Subcutaneous abdominal adipose tissue (tissue), 5 donors: ENCODE measurements at regions not wholly inside any gene's neighbourhood (a gene's known extent, or its start where the extent isn't known, plus 50 kb on each side); places are given as distances from the start of the nearest gene placed in this dataset.

Source experiments
- H3K27ac ChIP-seq: one replicate; pipeline ENCODE4 v1.7.0; 2013; ENCODE audit warnings: low read depth, mild to moderate bottlenecking, inconsistent platforms, low read length, moderate library complexity
- H3K27me3 ChIP-seq, 5 donors: one replicate each; pipeline ENCODE4 v1.7.0; 2013; ENCODE audit warnings: low read length in 5 of 5, inconsistent platforms in 1 of 5; ENCODE audit not compliant: control insufficient read depth in 5 of 5, insufficient read depth in 4 of 5
- H3K36me3 ChIP-seq, 5 donors: one replicate each; pipeline ENCODE4 v1.7.0; 2013; ENCODE audit warnings: low read length in 5 of 5; ENCODE audit not compliant: control insufficient read depth in 5 of 5, insufficient read depth in 5 of 5
- H3K4me1 ChIP-seq, 5 donors: one replicate each; pipeline ENCODE4 v1.7.0; 2013; ENCODE audit warnings: low read length in 5 of 5, mild to moderate bottlenecking in 3 of 5, moderate library complexity in 1 of 5; ENCODE audit not compliant: control insufficient read depth in 5 of 5, insufficient read depth in 5 of 5
- H3K4me3 ChIP-seq, 5 donors: one replicate each; pipeline ENCODE4 v1.7.0; 2013; ENCODE audit warnings: low read length in 5 of 5, low read depth in 1 of 5
- H3K9ac ChIP-seq, 5 donors: one replicate each; pipeline ENCODE4 v1.7.0; 2013; ENCODE audit warnings: low read length in 5 of 5, mild to moderate bottlenecking in 4 of 5, moderate library complexity in 3 of 5
- H3K9me3 ChIP-seq, 5 donors: one replicate each; pipeline ENCODE4 v1.7.0; 2013; ENCODE audit warnings: low read length in 5 of 5; ENCODE audit not compliant: control insufficient read depth in 5 of 5
- donor health status: healthy.
- donor health status: healthy.
- donor health status: healthy.
- donor health status: healthy.
- donor health status: healthy.

GRCh38 chr9:26271495-26272122 lies 593.4 kb upstream of the TUSC1 start:
- Histone ChIP-seq H3K27me3 (no peaks in the 10 kb centered on the region), H3K27ac (no peak overlapping the region), H3K4me3 (no peak overlapping the region), H3K36me3 (no peaks in the 10 kb centered on the region), H3K9ac (no peak overlapping the region), H3K4me1 (no peaks in the 10 kb centered on the region), H3K9me3 (no peaks in the 10 kb centered on the region)

- H3K27ac ChIP-seq, result no peak overlapping the region
- H3K4me3 ChIP-seq, result no peak overlapping the region
- H3K36me3 ChIP-seq, result no peaks in the 10 kb centered on the region
- no peak overlapping the region for H3K9ac ChIP-seq
- no peaks in the 10 kb centered on the region for H3K27me3 ChIP-seq
- H3K4me1 ChIP-seq, result no peaks in the 10 kb centered on the region
- no peaks in the 10 kb centered on the region for H3K9me3 ChIP-seq
These were observed 588.0 kb upstream of the TUSC1 start for GRCh38 chr9:26266146-26266793.

- Histone ChIP-seq H3K4me1 (no peaks in the 10 kb centered on the region), H3K9me3 (no peaks in the 10 kb centered on the region), H3K36me3 (no peaks in the 10 kb centered on the region), H3K27me3 (no peaks in the 10 kb centered on the region), H3K4me3 (no peak overlapping the region), H3K9ac (no peak overlapping the region), H3K27ac (no peak overlapping the region)
These were observed 586.7 kb upstream of the TUSC1 start for GRCh38 chr9:26264709-26265601.

- Histone ChIP-seq H3K4me3 (no peak overlapping the region), H3K4me1 (no peaks in the 10 kb centered on the region), H3K27me3 (no peaks in the 10 kb centered on the region), H3K27ac (no peak overlapping the region), H3K9me3 (no peaks in the 10 kb centered on the region), H3K9ac (no peak overlapping the region), H3K36me3 (no peaks in the 10 kb centered on the region)
These were observed 585.2 kb upstream of the TUSC1 start for GRCh38 chr9:26263478-26263877.

- H3K27me3 ChIP-seq, result no peaks in the 10 kb centered on the region
- H3K9ac ChIP-seq, result no peak overlapping the region
- no peak overlapping the region for H3K4me3 ChIP-seq
- no peaks in the 10 kb centered on the region for H3K9me3 ChIP-seq
- H3K27ac ChIP-seq, result no peak overlapping the region
- H3K4me1 ChIP-seq, result no peaks in the 10 kb centered on the region
- no peaks in the 10 kb centered on the region for H3K36me3 ChIP-seq
These were observed 584.3 kb upstream of the TUSC1 start for GRCh38 chr9:26262421-26263107.

GRCh38 chr9:26261503-26262330 lies 583.5 kb upstream of the TUSC1 start:
- H3K9me3 ChIP-seq, result no peaks in the 10 kb centered on the region
- no peak overlapping the region for H3K9ac ChIP-seq
- H3K4me3 ChIP-seq, result no peak overlapping the region
- H3K36me3 ChIP-seq, result no peaks in the 10 kb centered on the region
- no peaks in the 10 kb centered on the region for H3K27me3 ChIP-seq
- no peaks in the 10 kb centered on the region for H3K4me1 ChIP-seq
- no peak overlapping the region for H3K27ac ChIP-seq

GRCh38 chr9:26260238-26260637 lies 582.0 kb upstream of the TUSC1 start:
- no peak overlapping the region for H3K4me3 ChIP-seq
- H3K9me3 ChIP-seq, result no peaks in the 10 kb centered on the region
- H3K27me3 ChIP-seq, result no peaks in the 10 kb centered on the region
- no peaks in the 10 kb centered on the region for H3K36me3 ChIP-seq
- no peak overlapping the region for H3K27ac ChIP-seq
- no peak overlapping the region for H3K9ac ChIP-seq
- H3K4me1 ChIP-seq, result no peaks in the 10 kb centered on the region

GRCh38 chr9:26247861-26248260 lies 569.6 kb upstream of the TUSC1 start:
- Histone ChIP-seq H3K9me3 (no peaks in the 10 kb centered on the region), H3K36me3 (no peaks in the 10 kb centered on the region), H3K9ac (no peak overlapping the region), H3K4me1 (no peaks in the 10 kb centered on the region), H3K27me3 (no peaks in the 10 kb centered on the region), H3K4me3 (no peak overlapping the region), H3K27ac (no peak overlapping the region)

GRCh38 chr9:26244661-26245451 lies 566.6 kb upstream of the TUSC1 start:
- no peak overlapping the region for H3K27ac ChIP-seq
- H3K9ac ChIP-seq, result no peak overlapping the region
- H3K27me3 ChIP-seq, result no peaks in the 10 kb centered on the region
- no peak overlapping the region for H3K4me3 ChIP-seq
- H3K4me1 ChIP-seq, result no peaks in the 10 kb centered on the region
- no peaks in the 10 kb centered on the region for H3K36me3 ChIP-seq
- H3K9me3 ChIP-seq, result no peaks in the 10 kb centered on the region
